ENCODE measurements at regions not wholly inside any gene's neighbourhood (a gene's known extent, or its start where the extent isn't known, plus 50 kb on each side); places are given as distances from the start of the nearest gene placed in this dataset.
"Not testable (repeated sequence)": the region's sequence is repeated elsewhere in the genome, so short reads cannot be mapped to it uniquely, and the experiment has no call there.

DNA sequence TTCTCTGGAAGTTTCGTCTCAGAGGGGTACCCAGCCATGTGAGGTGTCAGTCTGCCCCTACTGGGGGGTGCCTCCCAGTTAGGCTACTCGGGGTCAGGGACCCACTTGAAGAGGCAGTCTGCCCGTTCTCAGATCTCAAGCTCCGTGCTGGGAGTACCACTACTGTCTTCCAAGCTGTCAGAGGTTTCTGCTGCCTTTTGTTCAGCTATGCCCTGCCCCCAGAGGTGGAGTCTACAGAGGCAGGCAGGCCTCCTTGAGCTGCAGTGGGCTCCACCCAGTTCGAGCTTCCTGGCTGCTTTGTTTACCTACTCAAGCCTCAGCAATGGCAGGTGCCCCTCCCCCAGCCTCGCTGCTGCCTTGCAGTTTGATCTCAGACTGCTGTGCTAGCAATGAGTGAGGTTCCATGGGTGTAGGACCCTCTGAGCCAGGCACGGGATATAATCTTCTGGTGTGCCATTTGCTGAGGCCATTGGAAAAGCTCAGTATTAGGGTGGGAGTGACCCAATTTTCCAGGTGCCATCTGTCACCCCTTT lies 71.0 kb upstream of the SH3GLB1 start:
- not testable (repeated sequence) for DNase-seq (ENCODE audit: low spot score)

DNA sequence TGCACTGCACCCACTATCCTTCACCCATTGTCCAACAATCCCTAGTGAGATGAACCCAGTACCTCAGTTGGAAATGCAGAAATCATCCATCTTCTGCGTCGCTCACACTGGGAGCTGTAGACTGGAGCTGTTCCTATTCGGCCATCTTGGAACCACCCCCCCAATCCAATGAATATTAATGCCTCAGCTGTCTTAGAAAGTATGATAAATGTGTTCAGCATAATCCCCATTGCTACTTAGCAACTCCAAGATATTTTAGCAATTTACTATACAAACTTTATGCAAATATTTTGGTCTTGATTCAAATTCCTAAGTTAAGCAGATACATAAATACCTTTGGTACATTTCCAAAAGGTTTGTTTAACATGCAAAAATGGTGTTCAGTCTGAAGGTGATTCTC lies 70.5 kb upstream of the SH3GLB1 start:
- no peak for DNase-seq (ENCODE audit: low spot score)

DNA sequence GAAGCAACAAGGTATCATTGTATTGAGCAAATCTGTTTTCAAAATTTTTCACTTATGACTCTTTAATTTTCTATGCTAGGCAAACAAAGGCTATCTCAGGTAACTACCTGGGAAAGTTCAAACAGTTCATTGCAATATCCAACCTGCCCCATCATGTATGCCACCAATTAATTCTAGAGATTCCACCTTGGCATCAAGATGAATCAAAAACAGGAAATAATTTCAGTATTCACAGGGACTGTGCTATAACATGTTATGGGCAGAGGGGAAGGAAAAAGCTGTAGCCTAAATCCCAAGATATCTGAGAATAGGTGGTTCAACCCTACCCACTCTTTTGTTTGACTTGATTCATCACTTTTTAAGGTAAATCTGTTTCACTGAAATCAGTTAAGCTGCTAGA lies 67.5 kb upstream of the SH3GLB1 start:
- no peak for DNase-seq (ENCODE audit: low spot score)

DNA sequence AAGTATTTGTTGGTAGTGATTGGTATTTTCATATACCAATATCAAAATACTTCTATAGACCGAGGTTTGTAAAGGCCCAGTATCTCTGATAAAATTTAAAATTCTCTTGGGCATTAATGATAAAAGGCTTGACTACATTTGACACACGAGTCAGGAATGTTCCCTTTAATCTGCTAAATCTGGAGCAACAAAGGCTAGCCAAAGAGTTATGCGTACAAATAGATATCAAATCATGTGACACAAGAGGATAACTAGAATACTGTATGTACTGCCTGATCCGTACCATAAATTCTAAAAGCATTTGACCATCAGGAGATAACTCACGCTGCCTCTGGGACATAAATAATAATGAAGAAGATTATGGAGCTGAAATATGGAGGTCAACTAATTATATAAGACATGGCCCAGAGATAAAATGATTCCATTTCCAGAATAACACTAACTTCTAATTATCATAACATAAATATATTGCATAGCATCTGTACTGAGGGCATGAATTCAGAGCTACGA lies 64.2 kb upstream of the SH3GLB1 start:
- no peak for DNase-seq (ENCODE audit: low spot score)

DNA sequence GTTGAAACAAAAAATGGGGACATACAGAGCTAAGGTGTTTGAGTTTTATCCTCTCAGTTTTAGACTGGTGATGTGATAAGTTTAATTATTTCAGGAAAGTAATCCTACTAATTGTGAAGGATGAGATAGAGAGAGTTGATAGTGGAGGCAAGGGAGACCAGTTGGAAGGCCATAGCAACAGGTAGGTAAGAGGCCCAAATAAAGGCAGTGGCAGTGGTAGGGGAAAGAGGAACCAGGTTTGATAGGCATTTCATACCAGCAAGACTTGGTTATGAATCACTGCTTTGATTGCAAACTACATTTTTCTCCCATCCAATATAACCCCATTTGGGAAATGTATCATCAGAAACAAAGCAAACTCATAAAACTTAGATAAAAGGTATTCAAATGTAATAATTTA lies 63.1 kb upstream of the SH3GLB1 start:
- DNase-seq (ENCODE audit: low spot score), result no peak

DNA sequence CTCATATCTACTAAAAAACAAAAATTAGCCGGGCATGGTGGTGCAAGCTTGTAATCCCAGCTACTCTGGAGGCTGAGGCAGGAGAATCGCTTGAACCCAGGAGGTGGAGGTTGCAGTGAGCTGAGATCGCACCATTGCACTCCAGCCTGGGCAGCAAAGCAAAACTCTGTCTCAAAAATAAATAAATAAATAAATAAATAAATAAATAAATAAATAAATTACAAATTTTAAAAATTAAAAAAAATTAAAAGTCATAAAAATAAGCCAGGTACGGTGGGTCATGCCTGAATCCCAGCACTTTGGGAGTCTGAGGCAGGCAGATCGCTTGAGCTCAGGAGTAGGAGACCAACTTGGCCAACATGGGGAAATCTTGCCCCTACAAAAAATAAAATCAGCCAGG lies 59.7 kb upstream of the SH3GLB1 start:
- DNase-seq (ENCODE audit: low spot score), result not testable (repeated sequence)

DNA sequence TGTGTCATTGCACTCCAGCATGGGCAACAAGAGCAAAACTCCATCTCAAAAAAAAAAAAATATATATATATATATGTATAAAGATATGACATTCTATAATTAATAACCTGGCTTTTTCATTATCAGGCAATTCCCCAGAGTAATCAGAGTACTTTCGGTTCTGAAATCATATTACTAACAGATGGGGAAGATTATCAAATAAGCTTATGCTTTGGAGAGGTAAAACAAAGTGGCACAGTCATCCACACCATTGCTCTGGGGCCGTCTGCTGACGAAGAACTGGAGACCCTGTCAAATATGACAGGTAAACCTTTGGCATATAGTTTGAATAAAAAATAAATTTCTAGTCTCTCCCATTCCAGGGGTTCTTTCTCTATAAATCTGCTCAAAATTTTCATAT lies 58.5 kb upstream of the SH3GLB1 start:
- no peak for DNase-seq (ENCODE audit: low spot score)

DNA sequence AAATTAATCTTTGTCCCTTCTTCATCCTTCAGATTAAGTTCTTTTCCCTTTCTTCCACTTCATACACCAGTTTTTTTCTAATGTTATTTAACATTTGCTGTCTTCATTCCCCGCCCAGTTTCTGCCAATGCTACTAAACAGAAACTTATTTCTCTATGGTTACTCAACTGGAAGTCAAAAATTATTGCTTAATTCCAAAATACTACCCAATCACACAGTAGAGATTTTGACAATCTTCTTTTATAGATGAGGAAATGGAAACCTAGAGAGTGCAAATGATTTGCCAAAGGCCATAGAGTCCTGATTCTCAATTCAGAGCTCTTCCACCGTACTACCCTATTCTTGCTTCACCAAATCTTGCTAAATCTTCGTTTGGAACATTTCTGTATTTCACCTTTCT lies 58.1 kb upstream of the SH3GLB1 start:
- DNase-seq (ENCODE audit: low spot score), result no peak

DNA sequence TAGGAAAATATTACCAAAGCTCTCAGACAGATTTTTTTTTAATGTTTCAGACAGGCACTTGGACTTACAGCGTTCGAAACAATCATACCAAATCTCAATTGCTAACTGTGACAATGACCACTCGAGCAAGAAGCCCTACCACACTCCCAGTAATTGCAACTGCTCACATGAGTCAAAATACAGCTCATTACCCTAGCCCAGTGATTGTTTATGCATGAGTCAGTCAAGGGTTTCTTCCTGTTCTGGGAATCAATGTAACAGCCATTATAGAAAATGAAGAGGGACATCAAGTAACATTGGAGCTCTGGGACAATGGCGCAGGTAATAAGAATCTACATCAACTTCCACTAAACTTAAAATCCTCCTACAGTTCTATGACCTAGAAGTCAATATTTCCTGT lies 56.1 kb upstream of the SH3GLB1 start:
- peak; percentile 53 for DNase-seq (ENCODE audit: low spot score)

DNA sequence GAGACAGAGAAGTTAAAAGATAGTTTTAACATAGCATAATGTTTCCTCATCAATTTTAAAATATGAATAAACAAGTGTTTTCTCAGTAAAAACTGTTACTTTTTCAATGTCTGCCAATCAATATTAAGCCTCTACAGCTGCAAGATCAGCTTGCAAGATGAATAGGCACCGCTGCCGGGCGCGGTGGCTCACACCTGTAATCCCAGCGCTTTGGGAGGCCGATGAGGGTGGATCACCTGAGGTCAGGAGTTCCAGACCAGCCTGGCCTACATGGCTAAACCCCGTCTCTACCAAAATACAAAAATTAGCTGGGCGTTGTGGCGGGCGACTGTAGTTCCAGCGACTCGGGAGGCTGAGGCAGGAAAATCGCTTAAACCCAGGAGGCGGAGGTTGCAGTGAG lies 54.8 kb upstream of the SH3GLB1 start:
- DNase-seq (ENCODE audit: low spot score), result no peak

DNA sequence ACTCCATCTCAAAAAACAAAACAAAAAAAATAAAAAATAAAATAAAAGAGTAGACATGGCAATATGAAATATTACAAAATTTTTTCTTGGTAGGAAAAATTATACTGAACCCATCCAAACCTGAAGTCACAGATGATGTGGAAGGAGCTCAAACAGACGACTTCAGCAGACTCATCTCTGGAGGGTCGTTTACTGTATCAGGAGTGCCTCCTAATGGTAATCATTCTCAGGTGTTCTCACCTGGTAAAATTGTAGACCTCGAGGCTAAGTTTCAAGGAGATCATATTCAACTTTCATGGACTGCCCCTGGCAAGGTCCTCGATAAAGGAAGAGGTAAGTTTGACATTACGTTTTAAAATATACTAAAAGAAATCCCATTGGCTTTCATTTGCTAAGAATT lies 54.3 kb upstream of the SH3GLB1 start:
- DNase-seq (ENCODE audit: low spot score), result no peak
